Choroid plexus epithelial cell (primary cell): ENCODE measurements at regions not wholly inside any gene's neighbourhood (a gene's known extent, or its start where the extent isn't known, plus 50 kb on each side); places are given as distances from the start of the nearest gene placed in this dataset.

Source experiments
- DNase-seq: peaks from one replicate; pipeline ENCODE4 v3.0.0-alpha.2; 2010; ENCODE audit warnings: low read depth
- H3K4me3 ChIP-seq: 2 replicates; pipeline ENCODE4 v1.5.1; 2011; ENCODE audit warnings: low read depth, mild to moderate bottlenecking, control low read depth, low read length, moderate library complexity
- CTCF ChIP-seq: conservative IDR thresholded peaks from 2 replicates; pipeline ENCODE4 v1.5.1; 2011; ENCODE audit warnings: low read depth, mild to moderate bottlenecking, control low read depth, inconsistent platforms, low read length, moderate library complexity

DNA sequence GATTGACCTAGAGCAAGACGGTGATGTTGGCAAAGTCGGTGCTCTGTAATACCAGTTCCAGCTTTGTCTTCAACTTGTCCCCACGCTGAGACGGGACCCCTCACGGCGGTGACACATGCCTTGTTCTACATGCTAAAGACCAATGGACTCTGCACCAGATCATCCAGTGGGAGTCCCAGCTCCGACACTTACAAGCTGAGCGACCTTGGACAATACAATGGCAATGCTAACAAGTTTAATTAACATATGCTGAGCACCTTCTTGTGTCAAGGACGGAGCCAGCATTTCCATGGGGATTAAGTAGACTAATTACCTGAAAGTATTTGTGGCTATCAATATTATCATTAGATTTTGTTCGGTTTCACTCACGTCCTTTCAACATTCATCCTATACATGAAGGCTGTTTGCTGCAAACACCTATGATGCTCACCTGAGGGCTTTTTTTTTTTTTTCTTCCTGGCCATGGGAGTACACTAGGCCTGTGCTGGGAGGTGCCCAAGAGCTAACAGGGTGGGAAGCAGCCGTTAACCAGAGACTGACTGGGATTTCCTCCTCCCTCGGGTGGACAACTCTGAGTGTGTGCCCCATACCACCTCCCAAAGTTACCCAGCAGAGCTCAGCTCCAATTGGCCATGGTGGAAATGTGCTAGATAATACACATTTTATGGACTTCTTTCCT, 308.6 kb upstream of the ZFHX3 start:
- no peak for DNase-seq
- TF ChIP-seq CTCF: no peak

DNA sequence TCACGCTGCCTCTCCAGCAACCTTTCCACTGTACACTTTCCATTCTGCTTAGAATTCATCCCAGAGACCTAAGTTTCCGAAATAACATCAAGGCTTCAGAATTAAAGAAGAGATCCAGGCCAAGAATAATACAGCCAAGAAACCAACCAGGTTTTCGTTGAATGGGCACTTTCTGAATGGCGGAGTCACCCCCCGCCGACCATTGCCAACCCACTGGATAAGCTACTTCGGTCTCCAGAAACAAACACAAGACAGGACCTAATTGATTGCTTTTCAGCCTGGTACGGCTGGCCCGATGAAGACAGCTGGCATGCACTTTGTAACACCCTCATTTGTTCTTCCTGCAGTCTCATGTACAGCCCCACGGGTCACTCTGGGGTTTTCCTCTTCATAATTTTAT, 308.1 kb upstream of the ZFHX3 start:
- no peak overlapping the region for H3K4me3 ChIP-seq
- DNase-seq: no peak
- no peak for TF ChIP-seq CTCF

More for the DNA sequence above, 308.6 kb upstream of the ZFHX3 start:
- H3K4me3 ChIP-seq: no peak overlapping the region

DNA sequence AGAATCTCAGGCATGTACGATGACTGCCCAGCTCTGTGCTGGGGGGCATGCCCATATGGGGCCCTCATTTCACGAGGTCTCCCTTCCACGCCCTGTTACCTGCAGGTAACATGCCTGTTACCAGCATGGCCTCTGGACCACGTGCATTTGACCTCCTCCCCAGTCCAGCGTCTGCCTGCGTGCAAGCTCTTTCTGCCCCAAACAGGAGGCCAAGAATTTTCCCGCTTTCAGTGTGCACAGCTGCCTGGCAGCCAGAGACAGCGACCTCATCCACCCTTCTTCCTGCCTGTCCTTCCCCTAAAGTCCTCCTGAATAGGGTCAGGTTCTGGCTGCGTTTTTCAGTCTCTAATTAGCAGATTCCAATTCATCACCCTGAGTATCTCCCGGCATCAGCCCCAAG, 306.5 kb upstream of the ZFHX3 start:
- no peak overlapping the region for H3K4me3 ChIP-seq
- no peak for DNase-seq
- TF ChIP-seq CTCF: no peak

DNA sequence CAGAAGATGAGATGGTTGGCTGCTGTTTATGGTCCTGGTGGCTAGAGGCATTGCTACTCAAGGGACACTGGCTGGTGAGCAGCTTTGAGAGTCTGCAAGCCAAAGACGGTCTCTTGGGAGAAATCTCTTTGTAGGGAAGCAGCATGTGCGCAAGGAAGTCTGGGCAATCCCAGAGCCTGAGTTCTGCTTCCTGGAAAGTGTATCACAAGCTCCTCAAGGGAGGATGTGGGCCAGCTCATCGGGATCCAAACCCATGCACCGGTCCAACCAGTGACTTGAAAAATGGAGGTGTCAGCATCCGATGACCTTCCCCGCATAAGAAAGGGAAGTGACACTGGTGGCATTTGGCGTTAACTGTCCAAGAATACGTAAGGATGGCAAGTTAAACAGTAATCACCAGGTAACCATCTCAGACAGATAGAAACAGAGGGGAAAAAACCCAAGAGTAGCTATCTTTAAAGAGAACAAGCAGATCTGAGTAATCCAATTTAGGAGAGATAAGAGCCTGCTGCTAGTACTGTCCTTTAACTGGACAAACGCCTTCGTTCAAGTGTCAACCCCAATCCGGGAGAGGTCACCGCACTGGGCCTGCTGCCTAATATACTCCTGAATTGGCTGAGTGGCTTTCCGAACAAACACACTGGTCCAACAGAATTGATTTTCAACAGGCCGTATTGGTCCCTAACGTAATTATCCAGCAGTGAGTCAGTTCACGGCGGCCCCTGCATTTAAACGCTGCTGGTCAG, 303.0 kb upstream of the ZFHX3 start:
- H3K4me3 ChIP-seq: no peak overlapping the region
- no peak for DNase-seq
- no peak for TF ChIP-seq CTCF

DNA sequence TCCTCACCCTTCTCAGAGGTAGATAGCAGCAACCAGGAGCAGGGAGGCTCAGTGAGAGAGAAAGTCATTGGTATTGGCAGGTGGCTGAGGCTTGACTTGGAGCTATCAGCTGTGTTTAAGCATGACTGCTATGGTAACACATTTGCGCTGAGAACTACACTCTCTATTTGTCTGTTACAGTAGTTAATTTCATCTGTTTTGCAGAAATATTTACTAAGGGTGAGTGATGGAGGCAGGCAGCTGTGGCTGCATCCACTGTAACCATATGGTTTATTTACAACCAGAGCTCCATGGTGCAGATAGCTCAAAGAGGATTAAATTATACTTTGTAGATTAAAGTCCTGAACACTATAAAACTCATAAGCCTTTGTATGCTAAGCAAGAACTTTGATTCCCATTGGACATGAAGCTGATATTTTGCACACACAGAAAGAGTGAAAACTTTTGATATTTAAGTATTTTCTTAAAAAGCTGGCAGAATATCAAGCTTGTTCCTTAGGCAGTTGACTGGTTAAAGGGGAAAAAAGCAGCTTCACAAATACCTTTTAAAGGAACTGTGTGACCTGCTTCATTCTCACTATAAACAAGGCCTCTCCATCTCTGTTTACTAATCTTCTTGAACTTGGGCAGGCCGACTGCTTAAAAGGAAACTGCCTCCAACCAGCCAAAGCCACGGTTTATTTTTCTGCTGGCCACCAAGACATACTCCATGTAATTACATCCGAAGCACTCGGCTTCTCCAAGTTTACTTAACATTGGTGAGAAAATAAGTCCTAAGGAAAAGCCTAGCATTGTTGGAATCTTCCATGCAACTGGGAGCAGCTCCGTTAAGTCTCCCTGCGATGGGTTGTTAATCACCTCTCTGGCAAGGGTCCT, 299.8 kb upstream of the ZFHX3 start:
- no peak overlapping the region for H3K4me3 ChIP-seq
- no peak for TF ChIP-seq CTCF
- no peak for DNase-seq

DNA sequence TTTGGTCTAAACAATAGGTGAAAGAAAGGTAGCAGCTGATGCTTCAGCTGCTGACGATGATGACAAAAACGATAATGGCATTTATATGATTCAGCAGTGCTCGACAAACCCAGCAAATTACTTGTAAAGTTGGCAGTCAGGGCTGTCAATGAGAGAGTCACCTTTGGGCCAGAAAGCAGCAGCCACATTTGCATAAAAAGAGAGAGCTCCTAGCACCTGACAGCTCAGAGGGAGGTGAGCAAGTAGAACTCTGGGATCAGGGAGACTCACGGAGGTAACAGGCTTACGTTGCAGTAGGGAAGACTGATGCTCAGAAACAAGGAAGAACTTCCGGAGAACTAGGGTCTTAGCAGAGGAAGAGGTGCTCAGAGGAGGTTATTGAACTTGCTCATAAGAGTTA, 291.9 kb upstream of the ZFHX3 start:
- no peak overlapping the region for H3K4me3 ChIP-seq
- TF ChIP-seq CTCF: no peak
- DNase-seq: no peak
